ENCODE measurements at regions not wholly inside any gene's neighbourhood (a gene's known extent, or its start where the extent isn't known, plus 50 kb on each side); places are given as distances from the start of the nearest gene placed in this dataset.

DNA sequence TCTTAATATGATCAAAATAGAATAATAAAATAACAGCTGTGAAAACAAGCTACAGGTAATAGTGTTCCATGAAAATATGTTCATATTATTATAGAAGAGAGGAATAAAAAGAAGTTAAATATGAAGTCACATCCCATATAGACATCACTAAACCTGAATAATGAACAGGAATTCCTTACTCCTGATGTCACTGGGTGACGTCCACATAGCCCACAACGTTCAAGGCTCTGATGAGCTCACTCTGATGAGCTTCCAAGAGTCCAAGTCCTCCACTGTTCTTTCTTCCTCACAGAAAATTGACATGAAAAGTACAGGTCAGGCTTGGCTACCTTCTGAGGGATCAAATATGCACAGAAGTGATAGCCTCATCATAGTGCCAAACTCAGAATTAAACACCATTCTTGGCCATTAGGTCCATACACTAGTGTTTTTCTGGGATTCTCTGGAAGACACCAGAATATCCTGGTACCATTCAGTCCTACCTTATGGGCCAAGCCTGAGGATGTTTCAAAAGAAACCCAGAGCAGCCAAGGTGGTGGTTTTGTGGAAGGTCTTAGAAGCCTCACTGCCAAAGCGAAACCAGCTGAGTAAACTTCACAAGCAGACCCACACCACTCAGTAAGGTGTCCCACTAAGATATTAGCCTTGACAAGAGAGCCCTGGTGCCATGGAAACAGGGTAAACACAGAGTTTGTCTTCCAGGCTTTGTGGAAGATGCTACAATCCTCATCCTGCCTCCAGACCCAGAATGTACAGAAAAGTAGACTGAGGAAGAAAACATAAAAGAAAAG is 138.4 kb upstream of the HHIP start:
- TF ChIP-seq IRF2 (CRISPR knock-in tag; IDR thresholded peaks at IDR 0.05) (no peak), CHCHD3 (CRISPR knock-in tag; IDR thresholded peaks at IDR 0.05) (no peak)
